Liver (tissue), 8 donors: ENCODE measurements at regions not wholly inside any gene's neighbourhood (a gene's known extent, or its start where the extent isn't known, plus 50 kb on each side); places are given as distances from the start of the nearest gene placed in this dataset.

Source experiments
- DNase-seq: peaks from one replicate; pipeline ENCODE4 v3.0.0-alpha.2; 2017; ENCODE audit warnings: low spot score
- H3K27ac ChIP-seq, 2 donors: one replicate each; pipeline ENCODE4 v1.7.0; 2013; ENCODE audit warnings: inconsistent platforms in 2 of 2, low read length in 2 of 2, control low read depth in 1 of 2, low read depth in 1 of 2, mild to moderate bottlenecking in 1 of 2
- H3K27me3 ChIP-seq, 4 donors: one replicate each; pipeline versions ENCODE4 v1.6.1 to v1.7.0; 2013; ENCODE audit warnings: low read length in 3 of 4, inconsistent platforms in 1 of 4, mild to moderate bottlenecking in 1 of 4, moderate library complexity in 1 of 4; ENCODE audit not compliant: control insufficient read depth in 4 of 4, insufficient read depth in 4 of 4
- H3K36me3 ChIP-seq, 4 donors: one replicate each; pipeline versions ENCODE4 v1.6.1 to v1.7.0; 2013; ENCODE audit warnings: low read length in 3 of 4, mild to moderate bottlenecking in 3 of 4, low read depth in 1 of 4, moderate library complexity in 1 of 4; ENCODE audit not compliant: control insufficient read depth in 4 of 4, insufficient read depth in 3 of 4
- H3K4me1 ChIP-seq, 4 donors: one replicate each; pipeline versions ENCODE4 v1.6.1 to v1.7.0; 2013; ENCODE audit warnings: low read length in 3 of 4, mild to moderate bottlenecking in 3 of 4, moderate library complexity in 1 of 4; ENCODE audit not compliant: control insufficient read depth in 4 of 4, insufficient read depth in 4 of 4
- H3K4me3 ChIP-seq, 3 donors: one replicate each; pipeline versions ENCODE4 v1.6.1 to v1.7.0; 2013; ENCODE audit warnings: low read length in 3 of 3, control low read depth in 1 of 3, low read depth in 1 of 3, mild to moderate bottlenecking in 1 of 3
- H3K9ac ChIP-seq, 2 donors: one replicate each; pipeline ENCODE4 v1.7.0; 2013; ENCODE audit warnings: low read length in 2 of 2, mild to moderate bottlenecking in 2 of 2, moderate library complexity in 2 of 2, control low read depth in 1 of 2, low read depth in 1 of 2
- H3K9me3 ChIP-seq, 4 donors: one replicate each; pipeline versions ENCODE4 v1.6.1 to v1.7.0; 2013; ENCODE audit warnings: low read length in 3 of 4; ENCODE audit not compliant: control insufficient read depth in 4 of 4
- ATF3 ChIP-seq: IDR thresholded peaks from 2 replicates; pipeline ENCODE4 v1.6.1; 2016; ENCODE audit warnings: antibody characterized with exemption
- EGR1 ChIP-seq, 2 donors: IDR thresholded peaks; 2 replicates each; pipeline ENCODE4 v1.6.1; 2016 to 2018; ENCODE audit warnings: antibody characterized with exemption in 2 of 2, low read depth in 2 of 2
- FOXA1 ChIP-seq: IDR thresholded peaks from 2 replicates; pipeline ENCODE4 v1.6.1; 2016; ENCODE audit warnings: antibody characterized with exemption
- FOXA2 ChIP-seq: IDR thresholded peaks from 2 replicates; pipeline ENCODE4 v1.6.1; 2016; ENCODE audit warnings: antibody characterized with exemption
- GABPA ChIP-seq, 2 donors: IDR thresholded peaks in 1 of 2; conservative IDR thresholded peaks in 1 of 2; 2 replicates each; pipeline ENCODE4 v1.6.1; 2016; ENCODE audit warnings: antibody characterized with exemption in 2 of 2, mild to moderate bottlenecking in 1 of 2, moderate library complexity in 1 of 2
- HNF4A ChIP-seq, 2 donors: conservative IDR thresholded peaks; 2 replicates each; pipeline ENCODE4 v1.6.1; 2016; ENCODE audit warnings: antibody characterized with exemption in 2 of 2, mild to moderate bottlenecking in 2 of 2
- HNF4G ChIP-seq: IDR thresholded peaks from 2 replicates; pipeline ENCODE4 v1.6.1; 2016; ENCODE audit warnings: antibody characterized with exemption
- RAD21 ChIP-seq, 2 donors: IDR thresholded peaks; 2 replicates each; pipeline ENCODE4 v1.6.1; 2016; ENCODE audit warnings: antibody characterized with exemption in 2 of 2, mild to moderate bottlenecking in 2 of 2
- REST ChIP-seq: IDR thresholded peaks from 2 replicates; pipeline ENCODE4 v1.6.1; 2016; ENCODE audit warnings: antibody characterized with exemption, mild to moderate bottlenecking
- RXRA ChIP-seq, 2 donors: IDR thresholded peaks; 2 replicates each; pipeline ENCODE4 v1.6.1; 2017 to 2018; ENCODE audit warnings: antibody characterized with exemption in 2 of 2, mild to moderate bottlenecking in 1 of 2
- YY1 ChIP-seq: IDR thresholded peaks from 2 replicates; pipeline ENCODE4 v1.6.1; 2016; ENCODE audit warnings: antibody characterized with exemption, mild to moderate bottlenecking
- ZBTB33 ChIP-seq: IDR thresholded peaks from 2 replicates; pipeline ENCODE4 v1.6.1; 2016; ENCODE audit warnings: antibody characterized with exemption
- WGBS: extraction: QIAGEN DNeasy Blood & Tissue Kit; methylation state at CpG from one replicate; pipeline ENCODE4 v1.1.7; 2013; 5-methylcytosine and 5-hydroxymethylcytosine counted together
- TF ChIP-seq, protein P1 (sequence below): fragments of 150-350 bp; IDR thresholded peaks from 2 replicates; pipeline ENCODE4 v1.5.1; 2017; ENCODE audit warnings: improper control_type of control experiment, low read depth, low read length; ENCODE audit not compliant: missing input control
- donor health status: healthy.
- donor health status: healthy.
- donor health status: healthy.
- donor health status: healthy.
- donor health status: healthy.

- Histone ChIP-seq H3K4me3 (no peak overlapping the region), H3K27ac (no peak overlapping the region), H3K36me3 (no peaks in the 10 kb centered on the region), H3K9ac (no peak overlapping the region), H3K4me1 (peaks cover 3 to 13% (median 7%) of the 10 kb centered on the region in 4 donors), H3K9me3 (no peaks in the 10 kb centered on the region), H3K27me3 (no peaks in the 10 kb centered on the region)
- 89% methylated on average over 1 of the region's 1 CpG for WGBS
- no peak for DNase-seq
- TF ChIP-seq FOXA2 (no peak), YY1 (no peak), FOXA1 (no peak), GABPA (IDR thresholded peaks at IDR 0.05 in 1 of 2, conservative IDR thresholded peaks at IDR 0.05 in 1 of 2) (no peak), RXRA (IDR thresholded peaks at IDR 0.05) (no peak), REST (no peak), EGR1 (IDR thresholded peaks at IDR 0.05; ENCODE audit: low read depth in 2 of 2) (no peak), HNF4A (conservative IDR thresholded peaks at IDR 0.05) (no peak), RAD21 (IDR thresholded peaks at IDR 0.05) (no peak), ATF3 (no peak), HNF4G (no peak), ZBTB33 (no peak)
- TF ChIP-seq, protein P1, sequence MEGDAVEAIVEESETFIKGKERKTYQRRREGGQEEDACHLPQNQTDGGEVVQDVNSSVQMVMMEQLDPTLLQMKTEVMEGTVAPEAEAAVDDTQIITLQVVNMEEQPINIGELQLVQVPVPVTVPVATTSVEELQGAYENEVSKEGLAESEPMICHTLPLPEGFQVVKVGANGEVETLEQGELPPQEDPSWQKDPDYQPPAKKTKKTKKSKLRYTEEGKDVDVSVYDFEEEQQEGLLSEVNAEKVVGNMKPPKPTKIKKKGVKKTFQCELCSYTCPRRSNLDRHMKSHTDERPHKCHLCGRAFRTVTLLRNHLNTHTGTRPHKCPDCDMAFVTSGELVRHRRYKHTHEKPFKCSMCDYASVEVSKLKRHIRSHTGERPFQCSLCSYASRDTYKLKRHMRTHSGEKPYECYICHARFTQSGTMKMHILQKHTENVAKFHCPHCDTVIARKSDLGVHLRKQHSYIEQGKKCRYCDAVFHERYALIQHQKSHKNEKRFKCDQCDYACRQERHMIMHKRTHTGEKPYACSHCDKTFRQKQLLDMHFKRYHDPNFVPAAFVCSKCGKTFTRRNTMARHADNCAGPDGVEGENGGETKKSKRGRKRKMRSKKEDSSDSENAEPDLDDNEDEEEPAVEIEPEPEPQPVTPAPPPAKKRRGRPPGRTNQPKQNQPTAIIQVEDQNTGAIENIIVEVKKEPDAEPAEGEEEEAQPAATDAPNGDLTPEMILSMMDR = no peak
Observed at GRCh38 chr1:17995480-17995879, 112.1 kb upstream of the IGSF21 start.

- H3K4me3 ChIP-seq = no peak overlapping the region
- peaks cover under 1 to 8% (median 4%) of the 10 kb centered on the region in 4 donors for H3K4me1 ChIP-seq
- H3K27me3 ChIP-seq = no peaks in the 10 kb centered on the region
- no peak for DNase-seq
- no peak overlapping the region for H3K9ac ChIP-seq
- no peak overlapping the region for H3K27ac ChIP-seq
- WGBS = 76% methylated on average over 6 of the region's 6 CpGs
- TF ChIP-seq, protein P1 = peak; percentile 15
- no peak for TF ChIP-seq RXRA (IDR thresholded peaks at IDR 0.05)
- TF ChIP-seq RAD21 (IDR thresholded peaks at IDR 0.05) = peak in 1 of 2 donors; percentile 48
- TF ChIP-seq FOXA1 = no peak
- no peaks in the 10 kb centered on the region for H3K9me3 ChIP-seq
- no peaks in the 10 kb centered on the region for H3K36me3 ChIP-seq
Observed at GRCh38 chr1:17998889-17999288, 108.7 kb upstream of the IGSF21 start.
